HCT116 (cell line): ENCODE measurements at regions not wholly inside any gene's neighbourhood (a gene's known extent, or its start where the extent isn't known, plus 50 kb on each side); places are given as distances from the start of the nearest gene placed in this dataset.

Experiments used
- ATAC-seq: fragments of 200-7000 bp; cut with Tn5 transposase; 2 replicates; pipeline ENCODE4 v1.9.1; 2020; ENCODE audit warnings: mild to moderate bottlenecking, moderate library complexity
- BruUV-seq: library from RNA; stranded (reverse); fragments of 400-500 nt; replicated peaks from 2 replicates; lab custom pipeline; 2021; lab: Mats Ljungman, UMichigan
- CTCF ChIA-PET: fragments of 300-600 bp; sonication (Branson Sonifier 250); formaldehyde crosslinking; loops from one replicate; lab custom pipeline; 2021; ENCODE audit warnings: antibody characterized with exemption; lab: Charles Lee
- POLR2A ChIA-PET: fragments of 300-600, 350-600 bp; sonication (Branson Sonifier 250); formaldehyde crosslinking; loops from one replicate; lab custom pipeline; 2021; ENCODE audit warnings: antibody characterized with exemption; lab: Charles Lee
- RAD21 ChIA-PET, 2 experiments: fragments of 300-600 bp; sonication (Branson Sonifier 250); formaldehyde crosslinking; loops; one replicate each; lab custom pipeline; 2023; ENCODE audit warnings: low total read pairs in 2 of 2; ENCODE audit not compliant: uncharacterized antibody in 2 of 2, unreplicated experiment in 2 of 2, low non-redundant PET in 1 of 2; lab: Charles Lee
- DNase-seq: peaks from one replicate; pipeline ENCODE4 v3.0.0-alpha.2; 2010; ENCODE audit warnings: low read depth, low spot score
- H2AFZ ChIP-seq: fragments of 200-600 bp; shearing (Covaris generic), sonication (generic); 2 replicates; pipeline ENCODE4 v1.6.1; 2017; ENCODE audit warnings: low read depth, mixed run types, mixed read lengths, antibody characterized with exemption, low read length; ENCODE audit not compliant: poor library complexity, severe bottlenecking
- H3K27ac ChIP-seq: 2 replicates; pipeline ENCODE4 v1.5.1; 2012; ENCODE audit warnings: low read depth, low read length
- H3K27me3 ChIP-seq: fragments of 200-600 bp; sonication (generic); 2 replicates; pipeline ENCODE4 v1.6.1; 2016; ENCODE audit warnings: mixed run types, low read length, mixed read lengths; ENCODE audit not compliant: insufficient read depth
- H3K36me3 ChIP-seq, 2 experiments: fragments of 200-500 bp in 1 of 2; fragments of 200-600 bp in 1 of 2; sonication (Bioruptor generic) in 1 of 2; sonication (generic) in 1 of 2; 2 replicates each; pipeline versions ENCODE4 v1.5.1 to v1.6.1; 2014 to 2016; ENCODE audit warnings: low read length in 2 of 2, inconsistent platforms in 1 of 2, mixed read lengths in 1 of 2, mixed run types in 1 of 2; ENCODE audit not compliant: insufficient read depth in 2 of 2, control insufficient read depth in 1 of 2
- H3K4me1 ChIP-seq, 2 experiments: fragments of 200-600 bp in 1 of 2; sonication (generic) in 1 of 2; 2 replicates each; pipeline versions ENCODE4 v1.5.1 to v1.6.1; 2012 to 2017; ENCODE audit warnings: low read length in 2 of 2, inconsistent platforms in 1 of 2, mild to moderate bottlenecking in 1 of 2, mixed read lengths in 1 of 2, mixed run types in 1 of 2, moderate library complexity in 1 of 2; ENCODE audit not compliant: insufficient read depth in 2 of 2, control insufficient read depth in 1 of 2
- H3K4me2 ChIP-seq: fragments of 200-600 bp; sonication (generic); 2 replicates; pipeline ENCODE4 v1.6.1; 2017; ENCODE audit warnings: mixed run types, low read length, mixed read lengths
- H3K4me3 ChIP-seq, 2 experiments: fragments of 200-600 bp in 1 of 2; sonication (generic) in 1 of 2; replicated peaks in 1 of 2; 2 replicates each; pipeline ENCODE4 v1.5.1; 2011 to 2016; ENCODE audit warnings: low read length in 2 of 2, control low read depth in 1 of 2, low read depth in 1 of 2, mild to moderate bottlenecking in 1 of 2, mixed read lengths in 1 of 2, mixed run types in 1 of 2
- H3K79me2 ChIP-seq: fragments of 200-600 bp; sonication (generic); 2 replicates; pipeline ENCODE4 v1.6.1; 2017; ENCODE audit warnings: mild to moderate bottlenecking, mixed run types, low read length, moderate library complexity, mixed read lengths; ENCODE audit not compliant: insufficient read depth
- H3K9ac ChIP-seq: fragments of 200-600 bp; sonication (generic); 2 replicates; pipeline ENCODE4 v1.6.1; 2016; ENCODE audit warnings: low read length, mixed read lengths
- H3K9me2 ChIP-seq: fragments of 200-600 bp; sonication (generic), shearing (Covaris generic); 2 replicates; pipeline ENCODE4 v1.6.1; 2017; ENCODE audit warnings: mixed run types, mild to moderate bottlenecking, moderate library complexity; ENCODE audit not compliant: insufficient read depth
- H3K9me3 ChIP-seq, 2 experiments: fragments of 200-500 bp in 1 of 2; fragments of 200-600 bp in 1 of 2; sonication (Bioruptor generic) in 1 of 2; sonication (generic) in 1 of 2; 2 replicates each; pipeline ENCODE4 v1.6.1; 2014 to 2017; ENCODE audit warnings: low read length in 2 of 2, mixed read lengths in 2 of 2, inconsistent platforms in 1 of 2, low read depth in 1 of 2, mild to moderate bottlenecking in 1 of 2, mixed run types in 1 of 2, moderate library complexity in 1 of 2; ENCODE audit not compliant: control insufficient read depth in 1 of 2, insufficient read depth in 1 of 2
- H4K20me1 ChIP-seq: fragments of 200-600 bp; sonication (generic), shearing (Covaris generic); 2 replicates; pipeline ENCODE4 v1.6.1; 2017; ENCODE audit warnings: mixed run types, mild to moderate bottlenecking, moderate library complexity; ENCODE audit not compliant: insufficient read depth
- CTCF ChIP-seq, 3 experiments: fragments of 200-600 bp in 1 of 3; sonication (generic) in 1 of 3; IDR thresholded peaks in 2 of 3; conservative IDR thresholded peaks in 1 of 3; 2 replicates each; pipeline ENCODE4 v1.5.1; 2012 to 2017; ENCODE audit warnings: low read depth in 2 of 3, low read length in 2 of 3, antibody characterized with exemption in 1 of 3, borderline replicate concordance in 1 of 3, control low read depth in 1 of 3, mild to moderate bottlenecking in 1 of 3, mixed read lengths in 1 of 3, mixed run types in 1 of 3, moderate library complexity in 1 of 3; ENCODE audit not compliant: insufficient read depth in 1 of 3
- EZH2phosphoT487 ChIP-seq: fragments of 200-600 bp; IDR thresholded peaks from 2 replicates; pipeline ENCODE4 v1.6.1; 2018; ENCODE audit warnings: antibody characterized with exemption, borderline replicate concordance
- FOSL1 ChIP-seq: IDR thresholded peaks from 2 replicates; pipeline ENCODE4 v1.6.1; 2012; ENCODE audit warnings: low read depth
- POLR2A ChIP-seq: IDR thresholded peaks from 2 replicates; pipeline ENCODE4 v1.7.0; 2011; ENCODE audit warnings: borderline replicate concordance; ENCODE audit not compliant: insufficient read depth, insufficient read length; ENCODE audit errors: extremely low read depth
- SP1 ChIP-seq: IDR thresholded peaks from 2 replicates; pipeline ENCODE4 v1.6.1; 2012; ENCODE audit warnings: low read depth
- SRF ChIP-seq: IDR thresholded peaks from 2 replicates; pipeline ENCODE4 v1.6.1; 2012; ENCODE audit warnings: low read depth
- YY1 ChIP-seq: IDR thresholded peaks from 2 replicates; pipeline ENCODE4 v1.6.1; 2011; ENCODE audit warnings: low read length, low read depth, moderate library complexity, mild to moderate bottlenecking; ENCODE audit not compliant: insufficient replicate concordance; ENCODE audit errors: extremely low read depth
- ZFX ChIP-seq: fragments of 450-650 bp; IDR thresholded peaks from 2 replicates; pipeline ENCODE4 v1.6.1; 2017
- ZNF274 ChIP-seq: fragments of 200-500 bp; sonication (Bioruptor generic); IDR thresholded peaks from 2 replicates; pipeline ENCODE4 v1.6.1; 2014; ENCODE audit warnings: mild to moderate bottlenecking, low read depth, low read length, inconsistent platforms
- intact Hi-C: fragments of 100-400 bp; cut with micrococcal nuclease; formaldehyde crosslinking; loops from 2 replicates; pipeline ENCODE4 v1.10.0; 2022
- TF ChIP-seq, protein P1 (sequence below): IDR thresholded peaks from 2 replicates; pipeline ENCODE4 v1.6.1; 2011; ENCODE audit warnings: mild to moderate bottlenecking, low read length, moderate library complexity; ENCODE audit not compliant: insufficient replicate concordance; ENCODE audit errors: extremely low read depth

DNA sequence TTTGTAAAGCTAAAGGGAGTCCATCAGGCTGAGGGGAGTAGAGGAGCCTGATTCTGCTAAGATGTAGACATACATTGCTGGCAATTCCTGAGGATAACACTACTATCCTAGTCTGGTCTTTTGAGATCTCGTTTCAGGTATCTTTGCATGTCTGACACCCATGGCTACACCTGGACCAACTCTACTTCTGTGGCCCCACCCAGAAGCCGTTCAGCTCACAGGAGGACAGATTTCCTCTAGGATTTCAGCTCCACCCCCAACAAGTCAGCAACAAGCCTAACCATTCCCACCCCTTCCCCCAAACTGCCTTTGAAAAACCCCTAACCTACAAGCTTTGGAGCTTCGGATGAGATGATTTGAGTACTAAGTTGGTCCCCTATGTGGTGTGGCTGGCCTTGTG, 848.2 kb downstream of the NLGN4X start:
- no peak overlapping the region for H3K27ac ChIP-seq
- POLR2A ChIA-PET, result no interaction called here

GRCh38 chrX:5341902-5342301, 886.8 kb downstream of the NLGN4X start:
- Histone ChIP-seq H3K4me3 (no peak overlapping the region), H3K9ac (no peak overlapping the region), H3K36me3 (no peaks in the 10 kb centered on the region), H3K4me1 (no peaks in the 10 kb centered on the region), H3K79me2 (no peaks in the 10 kb centered on the region), H3K27me3 (no peaks in the 10 kb centered on the region), H3K27ac (no peak overlapping the region), H2AFZ (no peak overlapping the region), H4K20me1 (no peaks in the 10 kb centered on the region), H3K9me3 (no peaks in the 10 kb centered on the region), H3K9me2 (no peaks in the 10 kb centered on the region), H3K4me2 (no peak overlapping the region)
- RAD21 ChIA-PET, result no interaction called here
- ATAC-seq (no peak), DNase-seq (no peak)
- TF ChIP-seq ZFX, result no peak
- BruUV-seq, result no TSS peak
- intact Hi-C loops, result no loop called here
- POLR2A ChIA-PET, result no interaction called here
- CTCF ChIA-PET, result no interaction called here

More for the DNA sequence above, 848.2 kb downstream of the NLGN4X start:
- H3K4me2 ChIP-seq, result no peak overlapping the region
- no peaks in the 10 kb centered on the region for H3K9me3 ChIP-seq
- intact Hi-C loops, result no loop called here
- no peaks in the 10 kb centered on the region for H3K9me2 ChIP-seq
- no peak for ATAC-seq
- BruUV-seq, result no TSS peak
- H3K9ac ChIP-seq, result no peak overlapping the region
- DNase-seq, result no peak
- CTCF ChIA-PET, result no interaction called here
- H3K27me3 ChIP-seq, result no peaks in the 10 kb centered on the region
- RAD21 ChIA-PET, result no interaction called here
- no peak overlapping the region for H2AFZ ChIP-seq
- no peak overlapping the region for H3K4me3 ChIP-seq
- TF ChIP-seq POLR2A (no peak), EZH2phosphoT487 (no peak), SP1 (no peak)
- no peaks in the 10 kb centered on the region for H3K79me2 ChIP-seq
- H3K36me3 ChIP-seq, result no peaks in the 10 kb centered on the region
- H4K20me1 ChIP-seq, result no peaks in the 10 kb centered on the region
- no peaks in the 10 kb centered on the region for H3K4me1 ChIP-seq

DNA sequence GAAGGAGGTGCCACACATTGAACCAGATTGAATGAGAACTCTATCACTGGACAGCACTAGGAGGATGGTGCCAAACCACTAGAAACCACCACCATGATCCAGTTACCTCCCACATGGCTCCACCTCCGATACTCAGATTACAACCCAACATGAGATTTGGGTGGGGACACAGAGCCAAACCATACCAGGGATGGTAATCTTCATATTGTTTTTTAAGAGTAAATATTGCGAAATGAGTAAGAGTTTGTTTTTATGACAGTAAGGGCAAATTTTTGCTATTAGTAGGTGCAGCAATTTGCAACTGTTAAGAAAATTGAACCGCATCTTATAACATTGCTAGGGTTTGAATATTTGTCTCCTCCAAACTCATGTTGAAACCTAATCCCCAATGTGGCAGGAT, 891.5 kb downstream of the NLGN4X start:
- H3K4me1 ChIP-seq, result no peaks in the 10 kb centered on the region
- no peaks in the 10 kb centered on the region for H3K36me3 ChIP-seq
- H3K27ac ChIP-seq, result no peak overlapping the region
- H3K9me3 ChIP-seq, result no peaks in the 10 kb centered on the region
- H3K4me2 ChIP-seq, result no peak overlapping the region
- H3K4me3 ChIP-seq, result no peak overlapping the region
- BruUV-seq, result no TSS peak
- ChIA-PET POLR2A (no interaction called here), CTCF (no interaction called here), RAD21 (no interaction called here)
- no peaks in the 10 kb centered on the region for H3K79me2 ChIP-seq
- no peaks in the 10 kb centered on the region for H4K20me1 ChIP-seq
- H3K9ac ChIP-seq, result no peak overlapping the region
- intact Hi-C loops, result no loop called here
- H3K27me3 ChIP-seq, result no peaks in the 10 kb centered on the region
- DNase-seq (no peak), ATAC-seq (no peak)
- H2AFZ ChIP-seq, result no peak overlapping the region
- H3K9me2 ChIP-seq, result no peaks in the 10 kb centered on the region
- TF ChIP-seq POLR2A (no peak), SRF (no peak), FOSL1 (no peak), ZNF274 (no peak), CTCF (IDR thresholded peaks at IDR 0.05 in 2 of 3, conservative IDR thresholded peaks at IDR 0.05 in 1 of 3; ENCODE audit: borderline replicate concordance in 1 of 3, insufficient read depth in 1 of 3, low read depth in 2 of 3, low read length in 2 of 3) (no peak), YY1 (no peak)
- TF ChIP-seq, protein P1, sequence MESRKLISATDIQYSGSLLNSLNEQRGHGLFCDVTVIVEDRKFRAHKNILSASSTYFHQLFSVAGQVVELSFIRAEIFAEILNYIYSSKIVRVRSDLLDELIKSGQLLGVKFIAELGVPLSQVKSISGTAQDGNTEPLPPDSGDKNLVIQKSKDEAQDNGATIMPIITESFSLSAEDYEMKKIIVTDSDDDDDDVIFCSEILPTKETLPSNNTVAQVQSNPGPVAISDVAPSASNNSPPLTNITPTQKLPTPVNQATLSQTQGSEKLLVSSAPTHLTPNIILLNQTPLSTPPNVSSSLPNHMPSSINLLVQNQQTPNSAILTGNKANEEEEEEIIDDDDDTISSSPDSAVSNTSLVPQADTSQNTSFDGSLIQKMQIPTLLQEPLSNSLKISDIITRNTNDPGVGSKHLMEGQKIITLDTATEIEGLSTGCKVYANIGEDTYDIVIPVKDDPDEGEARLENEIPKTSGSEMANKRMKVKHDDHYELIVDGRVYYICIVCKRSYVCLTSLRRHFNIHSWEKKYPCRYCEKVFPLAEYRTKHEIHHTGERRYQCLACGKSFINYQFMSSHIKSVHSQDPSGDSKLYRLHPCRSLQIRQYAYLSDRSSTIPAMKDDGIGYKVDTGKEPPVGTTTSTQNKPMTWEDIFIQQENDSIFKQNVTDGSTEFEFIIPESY, result no peak
